Gastroesophageal sphincter (tissue), 4 donors: ENCODE measurements at regions not wholly inside any gene's neighbourhood (a gene's known extent, or its start where the extent isn't known, plus 50 kb on each side); places are given as distances from the start of the nearest gene placed in this dataset.

Experiments
- ATAC-seq: fragments of 150-250 bp; one replicate; pipeline ENCODE4 v1.9.1; 2016; ENCODE audit warnings: mild to moderate bottlenecking, moderate library complexity
- H3K27ac ChIP-seq, 4 donors: fragments of 200-600 bp; sonication (generic) in 3 of 4; 1 replicate in 3 of 4; 2 replicates in 1 of 4; pipeline ENCODE4 v1.5.1; 2016 to 2019
- H3K27me3 ChIP-seq: fragments of 200-600 bp; sonication (generic); one replicate; pipeline ENCODE4 v1.5.1; 2019
- H3K36me3 ChIP-seq, 2 donors: fragments of 200-600 bp; sonication (generic); one replicate each; pipeline ENCODE4 v1.5.1; 2019; ENCODE audit warnings: control low read depth in 1 of 2
- H3K4me1 ChIP-seq, 3 donors: fragments of 200-600 bp; sonication (generic); 1 replicate in 2 of 3; 2 replicates in 1 of 3; pipeline ENCODE4 v1.5.1; 2016 to 2019; ENCODE audit warnings: control low read depth in 2 of 3
- H3K4me3 ChIP-seq, 2 donors: fragments of 200-600 bp; sonication (generic); one replicate each; pipeline ENCODE4 v1.5.1; 2019; ENCODE audit warnings: mild to moderate bottlenecking in 1 of 2, moderate library complexity in 1 of 2
- H3K9me3 ChIP-seq, 3 donors: fragments of 200-600 bp; sonication (generic); one replicate each; pipeline ENCODE4 v1.5.1; 2017 to 2019; ENCODE audit warnings: control low read depth in 2 of 3
- EP300 ChIP-seq: sonication (generic); formaldehyde crosslinking; IDR thresholded peaks from one replicate; pipeline ENCODE4 v1.6.1; 2017; ENCODE audit warnings: antibody characterized with exemption, mild to moderate bottlenecking
- POLR2A ChIP-seq, 2 donors: fragments of 450-650 bp; IDR thresholded peaks; one replicate each; pipeline ENCODE4 v1.6.1; 2017; ENCODE audit warnings: antibody characterized with exemption in 2 of 2, mild to moderate bottlenecking in 2 of 2, moderate library complexity in 1 of 2
- POLR2AphosphoS5 ChIP-seq: sonication (generic); formaldehyde crosslinking; IDR thresholded peaks from one replicate; pipeline ENCODE4 v1.6.1; 2017; ENCODE audit warnings: antibody characterized with exemption
- WGBS, 2 donors: methylation state at CpG; one replicate each; pipeline ENCODE4 v1.1.5; 2018; ENCODE audit warnings: low coverage in 1 of 2; 5-methylcytosine and 5-hydroxymethylcytosine counted together
- TF ChIP-seq, protein P1 (sequence below), 4 experiments: fragments of 200-600 bp in 2 of 4; fragments of 450-650 bp in 2 of 4; sonication (generic) in 1 of 4; IDR thresholded peaks; one replicate each; pipeline ENCODE4 v1.5.1; 2017 to 2019; ENCODE audit warnings: antibody characterized with exemption in 4 of 4, mild to moderate bottlenecking in 2 of 4, moderate library complexity in 2 of 4

DNA sequence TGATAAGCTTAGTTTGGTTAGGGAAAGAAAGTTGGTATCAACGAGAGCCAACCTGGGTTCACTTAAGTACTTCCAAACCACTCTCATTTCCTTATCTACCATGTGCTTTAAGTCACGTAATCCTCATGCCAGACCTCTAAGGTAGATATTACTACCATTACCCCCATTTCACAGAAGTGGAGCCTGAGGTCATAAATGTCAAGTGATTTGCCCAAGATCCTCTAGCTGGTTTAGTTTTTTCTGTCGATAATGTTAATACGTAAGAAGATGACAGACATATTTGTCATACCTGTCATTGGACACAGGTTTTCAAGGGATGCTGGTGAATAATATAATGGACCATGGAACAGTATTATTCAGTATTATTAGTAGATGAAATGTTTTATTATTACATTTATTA, 197.4 kb upstream of the MKLN1 start:
- TF ChIP-seq, protein P1, sequence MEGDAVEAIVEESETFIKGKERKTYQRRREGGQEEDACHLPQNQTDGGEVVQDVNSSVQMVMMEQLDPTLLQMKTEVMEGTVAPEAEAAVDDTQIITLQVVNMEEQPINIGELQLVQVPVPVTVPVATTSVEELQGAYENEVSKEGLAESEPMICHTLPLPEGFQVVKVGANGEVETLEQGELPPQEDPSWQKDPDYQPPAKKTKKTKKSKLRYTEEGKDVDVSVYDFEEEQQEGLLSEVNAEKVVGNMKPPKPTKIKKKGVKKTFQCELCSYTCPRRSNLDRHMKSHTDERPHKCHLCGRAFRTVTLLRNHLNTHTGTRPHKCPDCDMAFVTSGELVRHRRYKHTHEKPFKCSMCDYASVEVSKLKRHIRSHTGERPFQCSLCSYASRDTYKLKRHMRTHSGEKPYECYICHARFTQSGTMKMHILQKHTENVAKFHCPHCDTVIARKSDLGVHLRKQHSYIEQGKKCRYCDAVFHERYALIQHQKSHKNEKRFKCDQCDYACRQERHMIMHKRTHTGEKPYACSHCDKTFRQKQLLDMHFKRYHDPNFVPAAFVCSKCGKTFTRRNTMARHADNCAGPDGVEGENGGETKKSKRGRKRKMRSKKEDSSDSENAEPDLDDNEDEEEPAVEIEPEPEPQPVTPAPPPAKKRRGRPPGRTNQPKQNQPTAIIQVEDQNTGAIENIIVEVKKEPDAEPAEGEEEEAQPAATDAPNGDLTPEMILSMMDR (IDR thresholded peaks at IDR 0.05), result no peak
- TF ChIP-seq POLR2A (IDR thresholded peaks at IDR 0.05) (no peak), POLR2AphosphoS5 (no peak), EP300 (no peak)
- no peak for ATAC-seq
- Histone ChIP-seq H3K27me3 (no peaks in the 10 kb centered on the region), H3K9me3 (no peaks in the 10 kb centered on the region), H3K4me3 (no peak overlapping the region), H3K4me1 (no peaks in the 10 kb centered on the region), H3K36me3 (no peaks in the 10 kb centered on the region), H3K27ac (no peak overlapping the region)
- 73 to 86% methylated on average over 2 to 4 of the region's 4 CpGs for WGBS, 2 donors

DNA sequence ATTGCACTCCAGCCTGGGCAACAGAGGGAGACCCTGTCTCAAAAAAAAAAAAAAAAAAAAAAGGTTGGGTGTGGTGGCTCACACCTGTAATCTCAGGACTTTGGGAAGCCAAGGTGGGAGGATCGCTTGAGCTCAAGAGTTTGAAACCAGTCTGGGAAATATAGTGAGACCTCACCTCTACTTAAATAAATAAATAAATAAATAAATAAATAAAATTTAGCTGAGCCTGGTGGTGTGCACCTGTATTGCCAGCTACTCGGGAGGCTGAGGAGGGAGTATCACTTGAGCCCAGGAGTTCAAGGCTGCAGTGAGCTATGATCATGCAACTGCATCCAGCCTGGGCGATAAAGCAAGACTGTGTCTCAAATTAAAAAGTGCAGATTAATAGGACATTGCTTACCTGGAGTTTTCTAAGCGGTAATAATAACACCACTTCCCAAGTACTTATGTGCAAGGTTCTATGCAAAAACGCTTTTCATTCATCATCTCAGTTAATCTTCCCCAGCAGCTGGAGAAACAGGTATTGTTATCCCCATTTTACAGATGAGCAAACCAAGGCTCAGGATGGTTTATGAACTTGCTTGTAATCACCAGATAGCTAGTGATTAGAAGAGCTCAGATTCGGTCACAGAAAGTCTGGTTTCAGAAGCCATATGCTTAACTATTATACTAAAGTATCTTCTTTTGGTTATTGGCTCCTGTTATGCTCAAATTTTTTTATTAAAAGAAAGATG, 196.5 kb upstream of the MKLN1 start:
- Histone ChIP-seq H3K27me3 (no peaks in the 10 kb centered on the region), H3K36me3 (no peaks in the 10 kb centered on the region), H3K9me3 (no peaks in the 10 kb centered on the region), H3K4me1 (no peaks in the 10 kb centered on the region), H3K27ac (no peak overlapping the region), H3K4me3 (no peak overlapping the region)
- 83 to 92% methylated on average over 2 to 6 of the region's 6 CpGs for WGBS, 2 donors
- ATAC-seq, result no peak
- no peak for TF ChIP-seq EP300

DNA sequence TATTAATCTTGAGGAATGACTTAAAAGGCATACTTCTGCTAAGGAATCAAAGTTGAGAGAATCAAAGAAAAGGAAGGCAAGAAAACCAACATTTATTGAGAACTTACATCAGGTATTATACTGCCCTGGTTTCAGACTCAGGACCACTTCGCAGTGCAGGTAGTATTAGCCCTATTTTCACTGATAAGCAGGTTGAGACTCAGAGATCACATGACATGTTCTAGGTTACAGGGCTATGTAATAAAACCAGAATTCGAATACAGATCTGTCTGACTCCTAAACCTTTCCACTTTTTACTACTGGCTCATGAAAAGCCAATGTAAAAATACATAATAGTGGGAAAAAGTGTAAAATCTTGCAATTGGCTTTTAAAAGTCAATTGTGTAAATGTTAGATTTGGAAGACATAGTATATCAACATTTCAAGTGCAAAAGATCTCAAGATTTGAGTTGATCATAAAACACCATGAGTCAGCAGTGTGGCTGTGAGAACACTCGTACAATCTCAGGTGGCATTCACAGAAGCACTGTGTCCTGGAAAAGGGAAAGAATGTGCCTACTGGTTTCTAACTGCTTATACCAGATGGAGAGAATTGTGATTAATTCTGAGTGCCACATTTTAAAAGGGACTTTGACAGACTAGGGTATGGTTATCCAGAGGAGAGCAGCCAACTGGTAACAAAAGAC, 195.8 kb upstream of the MKLN1 start:
- WGBS, 2 donors, result 76 to 86% methylated on average over 3 of the region's 3 CpGs
- Histone ChIP-seq H3K4me1 (no peaks in the 10 kb centered on the region), H3K4me3 (no peak overlapping the region), H3K27ac (no peak overlapping the region), H3K36me3 (no peaks in the 10 kb centered on the region), H3K9me3 (no peaks in the 10 kb centered on the region), H3K27me3 (no peaks in the 10 kb centered on the region)
- TF ChIP-seq POLR2AphosphoS5, result no peak
- no peak for TF ChIP-seq POLR2A (IDR thresholded peaks at IDR 0.05)
- TF ChIP-seq, protein P1 (IDR thresholded peaks at IDR 0.05), result no peak
- no peak for TF ChIP-seq EP300
- no peak for ATAC-seq

DNA sequence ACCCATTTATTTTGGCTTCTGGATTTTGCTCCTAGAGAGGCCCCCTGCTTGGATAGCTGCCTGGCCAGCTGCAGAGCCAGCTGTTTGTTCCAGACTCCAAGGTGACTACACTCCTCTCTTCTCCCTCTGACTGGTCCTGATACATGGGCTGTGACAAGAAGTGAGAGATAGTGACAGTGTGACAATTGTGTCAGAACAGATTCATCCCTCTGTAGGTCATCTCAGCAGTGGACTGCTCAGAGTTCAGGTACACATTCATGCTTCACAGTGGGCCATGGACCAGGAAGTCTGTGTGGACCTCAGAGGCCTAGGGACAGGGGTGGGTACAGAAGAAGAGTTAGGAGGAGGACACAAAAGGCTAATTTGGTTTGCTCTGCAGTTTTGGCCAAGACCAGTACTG, 188.2 kb upstream of the MKLN1 start:
- TF ChIP-seq, protein P1 (IDR thresholded peaks at IDR 0.05), result no peak
- TF ChIP-seq POLR2AphosphoS5 (no peak), EP300 (no peak), POLR2A (IDR thresholded peaks at IDR 0.05) (no peak)
- H3K4me1 ChIP-seq, result no peaks in the 10 kb centered on the region
- no peaks in the 10 kb centered on the region for H3K36me3 ChIP-seq
- ATAC-seq, result no peak
- H3K9me3 ChIP-seq, result no peaks in the 10 kb centered on the region
- no peak overlapping the region for H3K4me3 ChIP-seq
- H3K27me3 ChIP-seq, result no peaks in the 10 kb centered on the region
- H3K27ac ChIP-seq, result no peak overlapping the region

DNA sequence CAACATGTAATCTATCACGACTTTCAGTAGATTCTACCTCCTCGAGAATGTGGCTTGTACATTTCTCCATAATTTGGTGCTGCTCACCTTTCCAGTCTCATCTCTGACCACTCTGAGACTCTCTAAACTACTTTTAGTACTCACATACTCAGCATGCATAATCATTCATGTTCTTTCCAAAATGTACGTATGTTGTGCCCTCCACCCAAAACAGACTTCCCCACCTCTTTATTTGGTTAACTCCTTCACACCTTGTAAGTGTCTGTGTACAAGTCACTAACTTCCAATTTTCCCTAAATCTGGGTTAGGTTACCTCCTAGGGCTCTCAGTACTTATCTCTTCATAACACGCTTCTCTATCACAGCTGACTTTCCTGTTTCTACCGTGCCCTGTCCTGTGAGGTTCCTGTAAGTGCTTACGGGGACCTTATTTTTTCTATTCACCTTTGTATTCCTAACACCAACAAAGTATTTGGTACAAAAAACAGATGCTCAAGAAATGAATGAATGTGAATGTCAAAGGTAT, 186.2 kb upstream of the MKLN1 start:
- H3K27me3 ChIP-seq, result no peaks in the 10 kb centered on the region
- no peaks in the 10 kb centered on the region for H3K4me1 ChIP-seq
- ATAC-seq, result no peak
- H3K27ac ChIP-seq, result no peak overlapping the region
- no peak for TF ChIP-seq POLR2A (IDR thresholded peaks at IDR 0.05)
- no peak for TF ChIP-seq POLR2AphosphoS5
- TF ChIP-seq, protein P1 (IDR thresholded peaks at IDR 0.05), result no peak
- no peak for TF ChIP-seq EP300
- 84 to 94% methylated on average over 5 to 6 of the region's 6 CpGs for WGBS, 2 donors
- H3K36me3 ChIP-seq, result no peaks in the 10 kb centered on the region
- no peak overlapping the region for H3K4me3 ChIP-seq
- no peaks in the 10 kb centered on the region for H3K9me3 ChIP-seq
